ACHN (cell line): ENCODE measurements at regions not wholly inside any gene's neighbourhood (a gene's known extent, or its start where the extent isn't known, plus 50 kb on each side); places are given as distances from the start of the nearest gene placed in this dataset.
A peak's percentile ranks its signal among the peaks of the same experiment; 100 is the strongest.

Source experiments
- DNase-seq: peaks from one replicate; pipeline ENCODE4 v3.0.0-alpha.2; 2015
- in situ Hi-C: cut with HindIII; loops from 2 replicates; pipeline ENCODE4 v1.10.0; 2017; ENCODE audit warnings: low sequenced_read_pairs, low pct_ligation_motif_present, low pct_unique_long_range_greater_than_20kb

- in situ Hi-C loops, result no loop called here
- no peak for DNase-seq
Observed at GRCh38 chr4:164441109-164441508, 312.8 kb upstream of the SMIM31 start.

GRCh38 chr4:164442180-164442579, 311.8 kb upstream of the SMIM31 start:
- no peak for DNase-seq
- in situ Hi-C loops, result no loop called here

GRCh38 chr4:164446516-164446915, 307.4 kb upstream of the SMIM31 start:
- in situ Hi-C loops, result no loop called here
- DNase-seq, result no peak

GRCh38 chr4:164461901-164462300, 292.0 kb upstream of the SMIM31 start:
- in situ Hi-C loops, result no loop called here
- DNase-seq, result no peak

- in situ Hi-C loops, result no loop called here
- DNase-seq, result no peak
Observed at GRCh38 chr4:164462471-164462870, 291.5 kb upstream of the SMIM31 start.

- no peak for DNase-seq
- in situ Hi-C loops, result no loop called here
Observed at GRCh38 chr4:164464313-164464712, 289.6 kb upstream of the SMIM31 start.

GRCh38 chr4:164467493-164467892, 286.4 kb upstream of the SMIM31 start:
- in situ Hi-C loops, result no loop called here
- no peak for DNase-seq

- in situ Hi-C loops, result no loop called here
- DNase-seq, result no peak
Observed at GRCh38 chr4:164481306-164482091, 272.4 kb upstream of the SMIM31 start.

- DNase-seq, result no peak
- in situ Hi-C loops, result no loop called here
Observed at GRCh38 chr4:164482092-164482404, 271.9 kb upstream of the SMIM31 start.

- DNase-seq, result no peak
- in situ Hi-C loops, result no loop called here
Observed at GRCh38 chr4:164482758-164483157, 271.2 kb upstream of the SMIM31 start.

GRCh38 chr4:164483711-164484110, 270.2 kb upstream of the SMIM31 start:
- in situ Hi-C loops, result no loop called here
- DNase-seq, result no peak

- in situ Hi-C loops, result no loop called here
- DNase-seq, result no peak
Observed at GRCh38 chr4:164484551-164484950, 269.4 kb upstream of the SMIM31 start.

GRCh38 chr4:164485136-164485535, 268.8 kb upstream of the SMIM31 start:
- in situ Hi-C loops, result no loop called here
- DNase-seq, result peak; percentile 1

GRCh38 chr4:164488114-164488513, 265.8 kb upstream of the SMIM31 start:
- DNase-seq, result no peak
- in situ Hi-C loops, result no loop called here

GRCh38 chr4:164501074-164501473, 252.9 kb upstream of the SMIM31 start:
- DNase-seq, result peak; percentile 59
- in situ Hi-C loops, result no loop called here

- in situ Hi-C loops, result no loop called here
- no peak for DNase-seq
Observed at GRCh38 chr4:164503874-164504273, 250.1 kb upstream of the SMIM31 start.

GRCh38 chr4:164508097-164508496, 245.8 kb upstream of the SMIM31 start:
- in situ Hi-C loops, result no loop called here
- no peak for DNase-seq

GRCh38 chr4:164508771-164509170, 245.2 kb upstream of the SMIM31 start:
- DNase-seq, result no peak
- in situ Hi-C loops, result no loop called here

- peak; percentile 26 for DNase-seq
- in situ Hi-C loops, result no loop called here
Observed at GRCh38 chr4:164509951-164510350, 244.0 kb upstream of the SMIM31 start.

GRCh38 chr4:164512124-164512523, 241.8 kb upstream of the SMIM31 start:
- in situ Hi-C loops, result no loop called here
- no peak for DNase-seq

- in situ Hi-C loops, result no loop called here
- no peak for DNase-seq
Observed at GRCh38 chr4:164514765-164515164, 239.2 kb upstream of the SMIM31 start.
